Ishikawa (cell line): ENCODE measurements at regions not wholly inside any gene's neighbourhood (a gene's known extent, or its start where the extent isn't known, plus 50 kb on each side); places are given as distances from the start of the nearest gene placed in this dataset.

ENCODE experiments used
- CEBPB ChIP-seq: IDR thresholded peaks from 2 replicates; pipeline ENCODE4 v1.6.1; 2012
- CREB1 ChIP-seq: IDR thresholded peaks from 2 replicates; pipeline ENCODE4 v1.6.1; 2012; ENCODE audit warnings: low read depth
- EGR1 ChIP-seq: IDR thresholded peaks from 2 replicates; pipeline ENCODE4 v1.6.1; 2012
- EP300 ChIP-seq: IDR thresholded peaks from 2 replicates; pipeline ENCODE4 v1.6.1; 2012; ENCODE audit warnings: borderline replicate concordance
- FOXM1 ChIP-seq: IDR thresholded peaks from 2 replicates; pipeline ENCODE4 v1.6.1; 2012; ENCODE audit warnings: low read depth, borderline replicate concordance
- RAD21 ChIP-seq: IDR thresholded peaks from 2 replicates; pipeline ENCODE4 v1.6.1; 2012; ENCODE audit warnings: low read depth
- REST ChIP-seq: IDR thresholded peaks from 2 replicates; pipeline ENCODE4 v1.6.1; 2012; ENCODE audit warnings: low read depth, mild to moderate bottlenecking
- TAF1 ChIP-seq: IDR thresholded peaks from 2 replicates; pipeline ENCODE4 v1.6.1; 2012; ENCODE audit warnings: low read depth, mild to moderate bottlenecking
- TCF12 ChIP-seq: IDR thresholded peaks from 2 replicates; pipeline ENCODE4 v1.6.1; 2012; ENCODE audit warnings: low read depth
- TEAD4 ChIP-seq: IDR thresholded peaks from 2 replicates; pipeline ENCODE4 v1.6.1; 2012
- TF ChIP-seq, protein P1 (sequence below): IDR thresholded peaks from 2 replicates; pipeline ENCODE4 v1.6.1; 2012

DNA sequence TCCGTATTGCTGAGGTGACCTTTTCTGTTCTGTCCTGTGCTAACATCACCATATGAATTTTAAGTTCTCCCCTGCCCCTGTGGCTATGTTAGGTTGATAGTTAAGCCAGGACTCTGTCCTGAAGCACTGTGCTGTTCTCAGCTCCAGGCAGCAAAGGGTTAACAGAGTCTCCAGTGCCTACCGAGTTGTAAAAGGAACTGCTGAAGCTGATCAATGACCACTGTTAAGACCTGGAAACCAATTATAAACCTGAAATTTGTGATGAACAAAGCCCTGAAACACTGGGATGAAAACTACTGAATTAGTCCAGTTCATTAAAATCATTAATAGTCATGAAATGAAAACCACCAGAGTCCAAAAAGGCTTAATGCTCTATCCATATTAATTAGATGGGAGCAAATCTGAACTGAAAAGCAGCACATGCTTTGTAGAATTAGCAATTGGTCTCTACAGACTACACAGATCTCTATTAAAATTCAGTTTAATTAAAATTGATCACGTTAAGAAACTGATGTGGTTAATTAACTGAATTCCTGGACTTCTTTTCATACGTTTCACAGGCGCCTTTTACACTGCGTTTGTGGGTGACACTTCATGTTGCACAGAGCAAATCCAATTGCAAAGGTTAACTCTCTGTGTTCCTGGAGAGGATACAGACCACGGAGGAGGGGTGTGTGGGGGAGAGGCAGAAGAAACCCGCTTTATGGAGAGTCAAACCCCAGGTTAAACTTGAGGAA, 188.5 kb upstream of the MPPED2 start:
- no peak for TF ChIP-seq FOXM1
- no peak for TF ChIP-seq CREB1
- no peak for TF ChIP-seq TCF12
- TF ChIP-seq EGR1 = no peak
- TF ChIP-seq TEAD4 = no peak
- TF ChIP-seq REST = no peak
- no peak for TF ChIP-seq TAF1
- TF ChIP-seq CEBPB = no peak
- no peak for TF ChIP-seq EP300
- TF ChIP-seq RAD21 = no peak
- TF ChIP-seq, protein P1, sequence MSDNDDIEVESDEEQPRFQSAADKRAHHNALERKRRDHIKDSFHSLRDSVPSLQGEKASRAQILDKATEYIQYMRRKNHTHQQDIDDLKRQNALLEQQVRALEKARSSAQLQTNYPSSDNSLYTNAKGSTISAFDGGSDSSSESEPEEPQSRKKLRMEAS = no peak
